Psoas muscle (tissue), 7 donors: ENCODE measurements at regions not wholly inside any gene's neighbourhood (a gene's known extent, or its start where the extent isn't known, plus 50 kb on each side); places are given as distances from the start of the nearest gene placed in this dataset.

ENCODE experiments used
- ATAC-seq, 4 donors: fragments of 200-7000 bp; cut with Tn5 transposase; one replicate each; pipeline ENCODE4 v1.9.1; 2020; ENCODE audit warnings: moderate library complexity in 3 of 4, mild to moderate bottlenecking in 2 of 4
- DNase-seq, 2 donors: peaks; one replicate each; pipeline ENCODE4 v3.0.0-alpha.2; 2020
- H3K27ac ChIP-seq: fragments of 200-600 bp; one replicate; pipeline ENCODE4 v1.8.0; 2022
- H3K27me3 ChIP-seq, 3 donors: fragments of 200-600 bp in 1 of 3; one replicate each; pipeline versions ENCODE4 v1.6.1 to v1.8.0; 2013 to 2022; ENCODE audit warnings: low read length in 2 of 3, mild to moderate bottlenecking in 2 of 3, moderate library complexity in 1 of 3; ENCODE audit not compliant: insufficient read depth in 3 of 3
- H3K36me3 ChIP-seq, 2 donors: fragments of 200-600 bp in 1 of 2; one replicate each; pipeline versions ENCODE4 v1.6.1 to v1.8.0; 2013 to 2022; ENCODE audit warnings: low read depth in 1 of 2, mild to moderate bottlenecking in 1 of 2, moderate library complexity in 1 of 2; ENCODE audit not compliant: insufficient read depth in 1 of 2
- H3K4me1 ChIP-seq: fragments of 200-600 bp; one replicate; pipeline ENCODE4 v1.8.0; 2022
- H3K4me3 ChIP-seq: fragments of 200-600 bp; one replicate; pipeline ENCODE4 v1.8.0; 2022; ENCODE audit warnings: mild to moderate bottlenecking
- H3K9me3 ChIP-seq: fragments of 200-600 bp; one replicate; pipeline ENCODE4 v1.8.0; 2022
- WGBS, 3 donors: extraction: QIAGEN DNeasy Blood & Tissue Kit; methylation state at CpG; one replicate each; pipeline versions ENCODE4 v1.1.6 to v1.1.7; 2013; 5-methylcytosine and 5-hydroxymethylcytosine counted together
- intact Hi-C, 2 donors: fragments of 100-400 bp; cut with DNase I; formaldehyde crosslinking; loops; one replicate each; pipeline versions ENCODE4 v1.11.0 to v1.14.2; 2022
- TF ChIP-seq, protein P1 (sequence below): fragments of 200-600 bp; IDR thresholded peaks from one replicate; pipeline ENCODE4 v1.8.0; 2022; ENCODE audit warnings: antibody characterized with exemption
- donor health status: healthy with polysubstance abuse.
- donor health status: DM: no; HTN: no; CAD: no; lungs with moderate emphysema.
- donor health status: Bipolar disorder and iron deficiency.
- donor health status: healthy.
- donor health status: DM: yes; HTN: yes; CAD: no.
- donor health status: DM: no; HTN: no; CAD: no.
- donor health status: DM: yes; HTN: yes; CAD: no.

DNA sequence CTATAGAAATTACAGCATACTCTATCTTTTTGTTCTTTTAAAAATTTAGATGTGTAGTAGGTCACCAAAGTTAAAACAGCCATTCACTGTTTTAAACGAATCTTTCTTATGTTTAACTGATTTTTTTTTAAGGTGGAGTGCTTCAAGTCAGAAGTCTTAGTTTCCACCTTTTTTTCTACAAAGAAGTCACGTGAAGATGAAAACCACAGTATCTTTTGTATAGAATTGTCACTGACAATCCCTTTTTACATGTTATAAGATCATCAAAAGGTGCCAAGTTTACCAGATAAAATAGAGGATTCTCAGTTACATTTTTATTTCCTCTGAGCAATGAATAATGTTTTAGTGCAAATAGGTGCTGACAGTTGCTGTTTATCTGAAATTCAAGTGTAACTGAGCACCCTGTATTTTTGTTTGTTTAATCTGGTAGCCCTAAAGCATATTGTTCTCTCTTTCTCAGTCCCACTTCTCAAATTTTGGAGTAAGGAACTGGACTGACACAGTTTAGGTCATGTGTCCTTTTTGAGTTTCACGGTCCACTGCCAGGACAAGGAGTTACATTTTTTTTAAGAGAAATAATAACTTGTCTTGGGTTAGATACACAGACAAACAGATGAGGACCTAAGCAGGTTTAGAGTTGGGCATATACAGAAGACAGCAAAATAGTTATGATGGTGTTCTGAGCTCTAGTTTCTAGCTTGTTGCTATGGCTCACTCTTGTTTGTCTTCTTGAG is 233.2 kb upstream of the MBL2 start:
- ATAC-seq = no peak
- Histone ChIP-seq H3K4me1 (no peaks in the 10 kb centered on the region), H3K27me3 (no peaks in the 10 kb centered on the region), H3K4me3 (no peak overlapping the region), H3K36me3 (no peaks in the 10 kb centered on the region), H3K9me3 (no peaks in the 10 kb centered on the region), H3K27ac (no peak overlapping the region)
- DNase-seq = no peak
- intact Hi-C loops = no loop called here
- WGBS, 3 donors = 29 to 39% (median 32%) methylated on average over 3 of the region's 3 CpGs
- TF ChIP-seq, protein P1, sequence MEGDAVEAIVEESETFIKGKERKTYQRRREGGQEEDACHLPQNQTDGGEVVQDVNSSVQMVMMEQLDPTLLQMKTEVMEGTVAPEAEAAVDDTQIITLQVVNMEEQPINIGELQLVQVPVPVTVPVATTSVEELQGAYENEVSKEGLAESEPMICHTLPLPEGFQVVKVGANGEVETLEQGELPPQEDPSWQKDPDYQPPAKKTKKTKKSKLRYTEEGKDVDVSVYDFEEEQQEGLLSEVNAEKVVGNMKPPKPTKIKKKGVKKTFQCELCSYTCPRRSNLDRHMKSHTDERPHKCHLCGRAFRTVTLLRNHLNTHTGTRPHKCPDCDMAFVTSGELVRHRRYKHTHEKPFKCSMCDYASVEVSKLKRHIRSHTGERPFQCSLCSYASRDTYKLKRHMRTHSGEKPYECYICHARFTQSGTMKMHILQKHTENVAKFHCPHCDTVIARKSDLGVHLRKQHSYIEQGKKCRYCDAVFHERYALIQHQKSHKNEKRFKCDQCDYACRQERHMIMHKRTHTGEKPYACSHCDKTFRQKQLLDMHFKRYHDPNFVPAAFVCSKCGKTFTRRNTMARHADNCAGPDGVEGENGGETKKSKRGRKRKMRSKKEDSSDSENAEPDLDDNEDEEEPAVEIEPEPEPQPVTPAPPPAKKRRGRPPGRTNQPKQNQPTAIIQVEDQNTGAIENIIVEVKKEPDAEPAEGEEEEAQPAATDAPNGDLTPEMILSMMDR = no peak

DNA sequence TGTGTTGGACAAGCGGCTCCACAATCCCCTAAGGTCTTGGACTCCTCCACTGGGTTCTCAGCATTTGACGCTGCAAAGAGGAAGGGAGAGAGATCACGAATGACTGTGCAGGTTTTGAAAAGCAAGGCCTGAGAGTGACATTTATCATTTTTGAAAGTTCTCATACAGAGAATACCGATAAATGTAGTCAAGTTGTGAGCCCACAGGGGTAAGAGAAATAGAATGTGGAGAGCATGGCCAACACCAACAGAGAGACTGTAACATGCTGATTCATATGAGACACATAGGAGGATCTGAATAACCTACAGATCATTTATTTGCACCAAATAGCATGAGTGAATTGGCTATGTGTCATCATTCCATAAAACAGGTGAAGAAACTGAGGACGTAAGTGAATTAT is 230.5 kb upstream of the MBL2 start:
- Histone ChIP-seq H3K9me3 (no peaks in the 10 kb centered on the region), H3K4me3 (no peak overlapping the region), H3K27me3 (no peaks in the 10 kb centered on the region), H3K27ac (no peak overlapping the region), H3K36me3 (no peaks in the 10 kb centered on the region), H3K4me1 (no peaks in the 10 kb centered on the region)
- WGBS, 3 donors = 60 to 69% (median 60%) methylated on average over 5 of the region's 5 CpGs
- TF ChIP-seq, protein P1 = no peak
- intact Hi-C loops = no loop called here
- DNase-seq = no peak
- ATAC-seq = no peak

DNA sequence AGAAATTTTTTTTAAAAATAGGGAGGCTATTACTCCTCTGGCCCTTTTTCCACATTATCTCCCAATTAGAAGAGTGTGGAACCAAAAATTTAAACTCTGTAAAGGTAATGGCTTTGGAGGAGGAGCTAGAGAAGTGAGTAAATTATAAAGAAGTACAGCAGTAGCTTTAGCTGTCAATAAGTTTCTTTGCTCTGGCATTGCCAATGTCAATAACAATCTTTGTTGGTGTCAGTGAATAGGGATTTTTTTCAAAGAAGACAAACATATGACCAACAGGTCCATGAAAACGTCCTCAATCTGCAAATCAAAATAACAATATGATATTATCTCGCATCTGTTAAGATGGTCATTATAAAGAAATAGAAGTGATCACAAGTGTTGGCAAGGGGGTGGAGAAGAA is 227.1 kb upstream of the MBL2 start:
- Histone ChIP-seq H3K4me3 (no peak overlapping the region), H3K36me3 (no peaks in the 10 kb centered on the region), H3K4me1 (no peaks in the 10 kb centered on the region), H3K27me3 (no peaks in the 10 kb centered on the region), H3K27ac (no peak overlapping the region), H3K9me3 (no peaks in the 10 kb centered on the region)
- TF ChIP-seq, protein P1 = no peak
- ATAC-seq (no peak), DNase-seq (no peak)
- intact Hi-C loops = no loop called here
- 40 to 70% (median 43%) methylated on average over 2 of the region's 2 CpGs for WGBS, 3 donors

DNA sequence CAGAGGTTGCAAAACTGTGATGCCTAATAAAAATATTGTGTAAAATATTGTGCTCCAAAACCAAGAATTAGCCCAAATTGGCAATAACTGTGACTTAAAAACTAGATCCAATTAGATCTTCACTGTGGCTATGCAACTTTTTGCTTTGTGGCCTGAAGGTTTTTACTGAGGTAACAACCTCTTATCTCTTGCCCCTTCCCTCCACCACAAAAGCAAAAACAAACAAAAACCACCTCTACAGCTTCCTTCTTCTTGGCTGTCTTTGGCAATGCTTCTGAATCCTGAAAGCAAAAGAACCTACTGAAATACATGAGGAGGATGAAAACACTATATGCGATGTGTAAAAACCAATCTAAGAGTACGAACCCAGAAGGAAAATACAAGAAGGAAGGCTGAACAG is 226.7 kb upstream of the MBL2 start:
- intact Hi-C loops = no loop called here
- TF ChIP-seq, protein P1 = no peak
- H3K4me1 ChIP-seq = no peaks in the 10 kb centered on the region
- no peaks in the 10 kb centered on the region for H3K36me3 ChIP-seq
- DNase-seq (no peak), ATAC-seq (no peak)
- H3K4me3 ChIP-seq = no peak overlapping the region
- H3K27me3 ChIP-seq = no peaks in the 10 kb centered on the region
- H3K9me3 ChIP-seq = no peaks in the 10 kb centered on the region
- 80 to 95% (median 86%) methylated on average over 2 of the region's 2 CpGs for WGBS, 3 donors
- no peak overlapping the region for H3K27ac ChIP-seq

DNA sequence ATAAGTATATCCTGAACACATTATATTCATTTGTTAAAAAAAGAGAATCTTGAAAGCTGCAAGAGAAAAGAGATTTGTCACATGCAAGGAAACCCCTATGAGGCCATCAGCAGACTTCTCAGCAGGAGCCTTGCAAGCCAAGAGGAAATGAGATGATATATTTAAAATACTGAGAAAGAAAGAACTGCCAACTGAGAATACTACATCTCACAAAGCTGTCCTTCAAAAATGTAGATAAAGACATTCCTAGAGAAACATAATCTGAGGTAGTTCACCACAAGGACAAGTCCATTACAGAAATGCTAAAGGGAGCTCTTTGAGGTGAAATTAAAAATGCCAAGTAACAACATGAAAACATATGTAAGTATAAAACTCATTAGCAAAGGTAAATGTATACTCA is 224.4 kb upstream of the MBL2 start:
- ATAC-seq = no peak
- no peak overlapping the region for H3K4me3 ChIP-seq

More for the DNA sequence above, 224.4 kb upstream of the MBL2 start:
- intact Hi-C loops = no loop called here
- H3K4me1 ChIP-seq = no peaks in the 10 kb centered on the region
- H3K27ac ChIP-seq = no peak overlapping the region
- DNase-seq = no peak
- TF ChIP-seq, protein P1 = no peak
- no peaks in the 10 kb centered on the region for H3K9me3 ChIP-seq
- H3K27me3 ChIP-seq = no peaks in the 10 kb centered on the region
- no peaks in the 10 kb centered on the region for H3K36me3 ChIP-seq
